Lower lobe of right lung (tissue), 2 donors: ENCODE measurements at regions not wholly inside any gene's neighbourhood (a gene's known extent, or its start where the extent isn't known, plus 50 kb on each side); places are given as distances from the start of the nearest gene placed in this dataset.

Experiments
- ATAC-seq, 2 donors: fragments of 200-7000 bp; cut with Tn5 transposase; one replicate each; pipeline ENCODE4 v1.9.1; 2020 to 2022; ENCODE audit warnings: mild to moderate bottlenecking in 2 of 2, moderate library complexity in 2 of 2
- DNase-seq: peaks from one replicate; pipeline ENCODE4 v3.0.0-alpha.2; 2020
- H3K27ac ChIP-seq: fragments of 200-600 bp; one replicate; pipeline ENCODE4 v1.8.0; 2022
- H3K27me3 ChIP-seq: fragments of 200-600 bp; one replicate; pipeline ENCODE4 v1.8.0; 2022; ENCODE audit warnings: low read depth
- H3K36me3 ChIP-seq: fragments of 200-600 bp; one replicate; pipeline ENCODE4 v1.8.0; 2022; ENCODE audit warnings: mild to moderate bottlenecking
- H3K4me1 ChIP-seq: fragments of 200-600 bp; one replicate; pipeline ENCODE4 v1.8.0; 2022
- H3K4me3 ChIP-seq: fragments of 200-600 bp; one replicate; pipeline ENCODE4 v1.8.0; 2022; ENCODE audit warnings: mild to moderate bottlenecking
- H3K9me3 ChIP-seq: fragments of 200-600 bp; one replicate; pipeline ENCODE4 v1.8.0; 2022
- CTCF ChIP-seq: fragments of 200-600 bp; IDR thresholded peaks from one replicate; pipeline ENCODE4 v1.8.0; 2022; ENCODE audit warnings: antibody characterized with exemption, mild to moderate bottlenecking
- intact Hi-C: fragments of 100-400 bp; cut with DNase I; formaldehyde crosslinking; loops from one replicate; pipeline ENCODE4 v1.11.0; 2022
- donor health status: DM: no; HTN: yes; CAD: no; lungs with severe emphysema.

GRCh38 chrX:150196285-150196684, 166.8 kb upstream of the MAMLD1 start:
- intact Hi-C loops = no loop called here
- no peaks in the 10 kb centered on the region for H3K36me3 ChIP-seq
- DNase-seq = no peak
- H3K9me3 ChIP-seq = no peaks in the 10 kb centered on the region
- no peak for TF ChIP-seq CTCF
- H3K4me1 ChIP-seq = no peaks in the 10 kb centered on the region
- H3K27me3 ChIP-seq = no peaks in the 10 kb centered on the region
- no peak overlapping the region for H3K27ac ChIP-seq
- no peak for ATAC-seq
- no peak overlapping the region for H3K4me3 ChIP-seq

DNA sequence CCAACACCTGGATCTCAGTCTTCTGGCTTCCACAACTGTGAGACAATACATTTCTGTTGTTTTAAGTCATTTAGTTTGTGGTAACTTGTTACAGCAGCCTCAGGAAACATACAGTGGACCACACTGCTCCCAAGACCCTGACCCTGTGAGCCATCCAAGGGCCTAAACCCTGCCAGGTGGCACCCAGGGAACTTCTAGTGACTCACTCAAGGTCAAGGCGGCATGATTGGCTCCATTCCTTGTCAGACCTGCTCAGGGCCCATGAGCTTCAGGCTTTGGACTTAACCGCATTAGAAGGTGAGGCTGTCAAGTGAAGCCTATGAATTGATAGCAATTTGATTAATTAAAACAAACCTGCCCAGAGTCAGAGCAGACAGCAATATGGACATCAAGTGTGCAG, 165.7 kb upstream of the MAMLD1 start:
- Histone ChIP-seq H3K36me3 (no peaks in the 10 kb centered on the region), H3K9me3 (no peaks in the 10 kb centered on the region), H3K27me3 (no peaks in the 10 kb centered on the region), H3K4me1 (no peaks in the 10 kb centered on the region), H3K27ac (no peak overlapping the region), H3K4me3 (no peak overlapping the region)
- DNase-seq = no peak
- no peak for TF ChIP-seq CTCF
- ATAC-seq = no peak
- intact Hi-C loops = no loop called here

- no peak for ATAC-seq
- intact Hi-C loops = no loop called here
Observed at GRCh38 chrX:150198776-150199175, 164.3 kb upstream of the MAMLD1 start.

DNA sequence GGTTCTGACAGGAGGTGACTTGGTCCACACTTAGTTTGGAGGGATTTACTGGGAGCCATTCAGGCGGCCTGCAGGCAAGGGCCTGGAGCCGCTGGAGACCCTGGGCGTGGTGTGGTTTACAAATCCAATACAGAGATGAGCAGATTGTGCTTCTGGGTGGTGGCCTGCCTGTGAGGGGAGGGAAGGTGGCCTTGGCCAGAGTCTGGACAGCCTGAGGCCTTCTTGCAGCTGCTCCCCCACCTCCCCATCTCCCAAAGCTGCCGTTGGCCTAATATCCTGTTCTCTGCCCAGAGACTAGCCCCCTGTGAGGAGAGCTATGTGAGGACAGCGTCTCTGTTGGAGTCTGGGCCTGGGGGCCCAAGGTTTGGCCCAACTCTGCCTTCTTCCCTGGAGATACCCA, 163.9 kb upstream of the MAMLD1 start:
- DNase-seq = no peak

More at GRCh38 chrX:150198776-150199175, 164.3 kb upstream of the MAMLD1 start:
- Histone ChIP-seq H3K4me3 (no peak overlapping the region), H3K27me3 (no peaks in the 10 kb centered on the region), H3K4me1 (no peaks in the 10 kb centered on the region), H3K9me3 (no peaks in the 10 kb centered on the region), H3K27ac (no peak overlapping the region), H3K36me3 (no peaks in the 10 kb centered on the region)
- no peak for TF ChIP-seq CTCF
- no peak for DNase-seq

DNA sequence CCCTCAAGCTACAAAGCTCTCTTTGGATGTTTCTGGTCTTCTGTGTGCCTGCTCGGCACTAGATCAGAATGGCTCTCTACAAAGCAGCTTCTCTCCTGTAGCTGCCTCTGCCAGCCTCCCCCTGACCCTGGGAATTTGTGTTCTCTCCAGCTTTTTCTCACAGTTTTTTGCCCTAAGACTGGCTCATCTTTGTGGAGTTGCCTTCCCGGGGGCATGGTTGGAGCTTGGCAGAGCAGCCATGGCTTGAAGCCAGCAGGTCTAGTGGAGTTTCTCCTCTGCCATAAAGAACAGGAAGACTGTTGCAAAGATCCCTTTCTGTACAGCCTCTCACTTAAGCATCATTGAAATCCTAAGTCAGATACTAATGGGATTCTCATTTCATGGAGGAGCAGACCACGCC, 163.3 kb upstream of the MAMLD1 start:
- ATAC-seq = no peak
- no peaks in the 10 kb centered on the region for H3K4me1 ChIP-seq
- no peak overlapping the region for H3K27ac ChIP-seq
- no peak for TF ChIP-seq CTCF
- no peak for DNase-seq
- no peaks in the 10 kb centered on the region for H3K9me3 ChIP-seq
- no peaks in the 10 kb centered on the region for H3K27me3 ChIP-seq
- no peak overlapping the region for H3K4me3 ChIP-seq
- intact Hi-C loops = no loop called here
- no peaks in the 10 kb centered on the region for H3K36me3 ChIP-seq

More for the DNA sequence above, 163.9 kb upstream of the MAMLD1 start:
- ATAC-seq = no peak
- H3K27ac ChIP-seq = no peak overlapping the region
- no peaks in the 10 kb centered on the region for H3K36me3 ChIP-seq
- intact Hi-C loops = no loop called here
- TF ChIP-seq CTCF = no peak
- no peak overlapping the region for H3K4me3 ChIP-seq
- no peaks in the 10 kb centered on the region for H3K27me3 ChIP-seq
- H3K4me1 ChIP-seq = no peaks in the 10 kb centered on the region
- H3K9me3 ChIP-seq = no peaks in the 10 kb centered on the region

GRCh38 chrX:150200361-150200760, 162.8 kb upstream of the MAMLD1 start:
- no peak for TF ChIP-seq CTCF
- Histone ChIP-seq H3K9me3 (no peaks in the 10 kb centered on the region), H3K27ac (no peak overlapping the region), H3K4me3 (no peak overlapping the region), H3K27me3 (no peaks in the 10 kb centered on the region), H3K4me1 (no peaks in the 10 kb centered on the region), H3K36me3 (no peaks in the 10 kb centered on the region)
- DNase-seq (no peak), ATAC-seq (no peak)
- intact Hi-C loops = no loop called here
